Renal cortex interstitium (tissue), 11 donors: ENCODE measurements at regions not wholly inside any gene's neighbourhood (a gene's known extent, or its start where the extent isn't known, plus 50 kb on each side); places are given as distances from the start of the nearest gene placed in this dataset.

Experiments used
- DNase-seq, 11 donors: peaks; one replicate each; pipeline ENCODE4 v3.0.0-alpha.2; 2013; ENCODE audit warnings: low read depth in 9 of 11, low spot score in 4 of 11; ENCODE audit errors: extremely low read depth in 1 of 11

DNA sequence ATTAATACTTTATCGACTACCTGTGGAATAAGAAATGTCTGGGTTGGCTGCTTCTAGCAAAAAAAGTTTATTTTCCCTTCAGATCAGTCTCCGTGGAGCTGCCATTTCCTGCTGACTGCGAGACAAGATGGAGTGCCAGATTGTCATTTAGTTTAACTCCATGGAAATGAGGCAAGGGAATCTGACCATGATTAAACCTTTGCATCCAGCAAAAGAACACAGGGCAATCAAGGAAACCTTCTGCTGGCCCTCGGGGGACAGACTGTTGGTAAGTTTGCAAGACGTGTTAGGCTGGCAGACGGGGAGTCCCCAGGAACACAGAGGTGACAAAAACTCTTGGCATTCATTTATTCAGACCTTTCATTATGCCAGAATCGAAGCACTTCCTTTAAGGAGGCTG is 52.2 kb upstream of the SPACA1 start:
- DNase-seq, result no peak

DNA sequence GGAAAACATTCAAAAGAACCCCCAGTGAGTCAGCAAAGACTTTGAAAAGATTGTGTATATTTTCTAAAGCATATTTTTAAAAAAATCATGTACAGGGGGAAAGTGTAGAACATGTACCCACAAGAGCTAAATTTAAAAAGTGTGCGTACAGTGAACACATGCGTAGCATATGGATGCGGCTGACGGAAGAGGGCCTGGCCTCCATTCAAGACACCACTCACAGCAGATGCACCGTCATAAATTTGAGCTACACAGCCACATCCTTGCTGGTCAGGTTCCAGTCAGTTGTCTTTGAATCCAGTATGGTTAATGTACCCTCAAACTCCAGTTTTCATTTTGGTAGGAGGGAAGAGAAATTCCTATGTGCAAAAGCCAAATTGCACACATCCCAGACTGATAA is 54.3 kb upstream of the SPACA1 start:
- DNase-seq, result no peak

DNA sequence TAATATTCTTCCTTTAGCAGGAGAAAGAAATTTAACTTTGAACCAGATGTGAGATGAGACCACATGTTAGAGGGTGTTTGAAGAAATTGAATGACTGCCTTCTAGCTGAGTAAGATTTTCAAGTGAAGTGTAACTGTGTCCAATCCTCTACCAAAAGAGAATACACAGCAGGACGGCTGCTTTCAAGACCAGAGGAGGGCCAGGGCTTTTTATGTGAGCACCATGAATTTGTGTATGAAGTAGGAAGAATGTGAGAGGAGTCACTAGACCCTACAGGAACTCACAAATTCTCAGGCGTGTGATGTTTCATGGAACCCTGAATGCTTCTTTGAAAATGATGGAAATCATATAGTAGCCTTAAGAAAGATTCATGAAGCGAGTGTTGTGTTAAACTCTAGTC is 56.8 kb upstream of the SPACA1 start:
- DNase-seq, result no peak

DNA sequence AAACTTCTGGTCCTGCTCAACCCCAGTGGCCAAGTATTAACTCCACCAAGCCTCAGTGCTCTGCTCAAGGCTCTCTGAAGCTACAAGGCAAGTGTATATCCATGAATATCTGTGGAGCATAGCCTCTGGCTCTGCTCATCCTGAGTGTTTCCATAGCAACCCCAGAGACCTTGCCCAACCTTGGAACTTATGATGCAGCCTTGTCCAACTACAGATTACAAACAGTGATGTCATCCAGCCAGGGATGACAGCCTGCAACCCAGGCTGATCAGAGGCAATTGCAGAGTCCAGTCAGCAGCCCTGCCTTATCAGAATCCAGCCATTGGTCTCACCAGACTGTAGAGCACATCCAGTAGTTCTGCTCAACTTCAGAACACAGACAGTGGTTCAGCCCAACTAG is 65.5 kb upstream of the SPACA1 start:
- DNase-seq, result no peak

DNA sequence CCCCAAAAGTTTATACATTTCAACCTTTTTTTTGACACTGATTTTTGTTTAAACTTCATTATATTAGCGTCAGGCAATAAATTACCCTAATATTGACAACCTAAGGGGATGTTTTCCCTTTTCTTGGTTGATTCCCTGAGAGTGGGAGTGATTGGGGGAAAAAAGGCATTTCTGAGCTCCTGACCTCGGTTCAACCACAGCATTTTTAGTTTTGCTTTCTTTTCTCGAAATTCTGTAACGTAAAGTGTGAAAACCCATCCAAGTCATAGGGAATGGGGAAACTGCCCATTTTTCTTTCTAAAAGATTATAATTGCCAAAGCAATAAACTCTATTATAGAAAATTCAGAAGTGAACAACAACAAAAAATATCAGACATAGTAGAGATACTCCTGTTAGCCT is 67.9 kb upstream of the SPACA1 start:
- no peak for DNase-seq

DNA sequence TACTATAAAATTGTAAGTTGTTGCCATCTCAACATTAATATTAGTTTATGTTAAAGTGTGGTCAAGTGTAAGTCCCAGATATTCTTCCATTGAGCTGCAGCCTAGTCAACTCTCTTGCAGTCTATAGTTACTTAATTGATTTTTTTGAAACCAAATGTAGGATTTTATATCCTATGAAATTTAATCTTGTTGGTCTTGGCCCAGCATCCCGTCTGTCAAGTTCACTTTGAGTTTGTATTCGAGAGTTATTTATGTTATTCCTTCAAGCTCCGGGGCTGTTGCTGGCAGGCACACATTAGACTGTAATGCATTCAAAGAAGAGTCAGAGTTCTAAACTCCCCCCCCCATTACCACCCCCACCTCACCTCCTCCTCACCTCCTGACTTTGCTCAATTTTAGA is 71.0 kb upstream of the SPACA1 start:
- DNase-seq, result no peak

DNA sequence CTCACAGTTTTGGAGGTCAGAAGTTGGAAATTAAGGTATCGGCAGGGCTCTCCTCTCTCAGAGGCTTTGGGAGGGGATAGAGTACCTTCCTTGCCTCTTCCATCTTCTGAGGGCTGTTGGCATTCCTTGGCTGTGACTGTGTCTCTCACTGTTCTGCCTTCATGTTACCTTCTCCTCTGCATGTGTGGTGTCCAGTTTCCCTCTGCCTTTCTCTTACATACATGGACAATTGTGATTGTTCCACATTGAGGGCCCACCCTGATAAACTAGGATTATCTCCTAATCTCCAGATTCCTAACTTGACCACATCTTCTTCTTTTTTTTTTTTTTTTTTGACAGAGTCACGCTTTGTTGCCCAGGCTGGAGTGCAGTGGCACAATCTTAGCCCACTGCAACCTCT is 72.1 kb upstream of the SPACA1 start:
- no peak for DNase-seq

DNA sequence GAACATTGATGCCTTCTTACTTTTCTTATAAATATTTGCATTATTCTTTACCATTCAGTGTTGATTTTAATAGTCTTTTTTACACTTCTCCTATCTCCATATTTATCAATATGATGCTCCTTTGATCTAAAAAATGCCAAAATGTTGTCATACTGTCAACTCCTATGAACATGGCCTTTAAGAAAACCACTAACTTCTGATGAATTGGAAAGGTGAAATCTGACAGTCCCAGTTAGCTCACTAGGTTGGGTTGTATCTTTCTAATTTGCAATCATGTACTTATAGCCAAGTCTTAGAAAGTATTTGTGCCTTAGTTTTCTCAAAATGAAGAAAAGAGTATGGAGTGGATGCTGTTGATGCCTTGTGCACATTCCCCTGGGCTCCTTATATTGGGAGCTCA is 75.4 kb upstream of the SPACA1 start:
- no peak for DNase-seq

DNA sequence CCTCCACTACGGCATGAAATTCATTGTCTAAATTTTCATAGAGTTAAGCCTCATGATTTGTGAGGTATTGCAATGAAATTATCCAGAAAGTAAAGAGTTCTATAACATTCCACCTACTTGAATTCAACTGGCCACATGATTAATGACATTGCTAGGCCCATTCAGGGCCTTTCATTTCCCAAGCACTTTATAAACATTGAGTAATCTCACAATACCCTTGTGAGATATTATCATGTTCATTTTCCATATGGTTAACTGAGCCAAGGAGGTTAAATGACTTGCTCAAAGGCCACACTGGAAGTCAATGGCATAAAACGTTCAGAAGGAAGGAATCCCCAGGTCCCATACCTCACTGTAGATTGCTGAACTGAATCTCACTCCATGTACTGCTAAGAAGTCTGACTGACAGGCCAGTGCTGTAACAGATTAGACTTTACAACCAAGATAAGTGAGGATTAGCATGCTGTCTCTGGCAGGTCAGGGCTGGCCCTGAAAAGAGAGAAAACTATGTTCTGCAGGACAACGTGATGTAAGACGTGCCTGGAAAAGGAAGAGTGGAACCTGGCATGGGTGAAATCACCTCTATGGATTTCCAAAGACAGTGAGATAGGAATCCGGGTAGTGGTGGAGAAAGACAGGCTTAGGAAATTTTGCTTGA is 75.9 kb upstream of the SPACA1 start:
- DNase-seq, result no peak

DNA sequence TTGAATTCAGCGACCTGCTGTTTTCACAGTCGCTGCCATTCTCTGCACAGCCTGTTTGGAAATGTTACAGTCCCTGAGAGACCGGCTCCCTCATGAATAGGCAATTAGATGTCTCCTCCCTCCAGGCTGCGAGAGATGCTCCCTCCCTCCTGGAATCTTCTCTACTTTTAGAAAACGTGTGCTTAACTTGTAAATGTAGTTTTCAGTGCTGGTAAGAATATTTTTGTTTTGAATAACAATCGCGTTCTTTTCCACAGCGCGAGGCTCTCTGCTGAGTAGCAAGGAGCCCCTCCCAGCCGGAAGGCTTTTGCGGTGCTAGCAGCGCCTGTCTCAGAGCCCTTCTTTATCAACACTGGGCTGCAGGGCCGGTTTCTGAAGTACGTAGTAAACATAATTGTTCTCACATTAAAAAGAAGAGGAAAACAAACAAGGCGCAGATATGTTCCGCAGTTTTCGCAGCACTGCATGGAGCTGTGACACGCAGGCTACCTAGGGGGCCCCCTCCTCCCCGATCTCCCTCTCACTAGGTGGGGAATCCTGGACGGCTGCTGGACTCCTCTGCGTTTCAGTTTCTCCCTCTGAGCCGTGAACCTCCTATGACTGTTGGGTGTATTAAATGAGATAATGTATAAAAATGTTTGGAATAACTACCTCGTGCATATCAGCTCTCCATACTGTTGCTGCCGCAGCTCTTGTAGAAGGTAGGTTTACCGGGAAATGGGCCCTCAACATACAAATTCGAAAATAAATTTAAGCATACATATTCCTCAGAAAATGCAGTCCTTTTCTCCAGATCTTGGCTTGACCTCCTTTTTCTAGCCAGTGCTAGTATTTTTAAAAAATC is 79.0 kb upstream of the SPACA1 start:
- peak in 2 of 11 donors; percentile 7 to 9 for DNase-seq

DNA sequence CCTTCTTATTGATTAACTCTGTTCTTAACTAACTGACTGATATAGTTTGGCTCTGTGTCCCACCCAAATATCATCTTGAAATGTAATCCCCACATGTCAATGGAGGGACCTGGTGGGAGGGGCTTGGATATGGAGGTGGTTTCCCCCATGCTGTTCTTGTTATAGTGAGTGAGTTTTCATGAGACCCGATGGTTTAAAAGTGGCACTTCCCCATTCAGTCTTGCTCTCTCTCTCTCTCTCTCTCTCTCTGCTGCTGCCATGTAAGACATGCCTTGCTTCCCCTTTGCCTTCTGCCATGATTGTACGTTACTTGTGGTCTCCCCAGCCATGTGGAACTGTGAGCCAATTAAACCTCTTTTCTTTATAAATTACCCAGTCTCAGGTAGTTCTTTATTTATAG is 81.8 kb upstream of the SPACA1 start:
- DNase-seq, result no peak

DNA sequence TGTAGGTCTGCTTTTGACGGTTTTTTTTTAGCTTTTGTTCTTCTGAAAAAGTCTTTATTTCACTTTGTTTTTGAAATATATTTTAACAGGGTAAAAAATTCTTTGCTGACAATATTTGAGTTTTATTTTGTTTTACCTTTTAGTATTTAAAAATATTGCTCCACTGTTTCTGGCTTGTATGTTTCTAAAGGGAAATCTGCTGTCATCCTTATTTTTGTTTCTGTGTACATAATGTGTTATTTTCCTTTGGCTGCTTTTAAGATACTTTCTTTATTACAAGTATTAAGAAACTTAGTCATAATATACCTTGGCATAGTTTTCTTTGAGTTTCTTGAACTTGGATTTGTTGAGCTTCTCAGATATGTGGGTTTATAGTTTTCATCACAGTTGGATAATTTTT is 88.6 kb upstream of the SPACA1 start:
- DNase-seq, result no peak

DNA sequence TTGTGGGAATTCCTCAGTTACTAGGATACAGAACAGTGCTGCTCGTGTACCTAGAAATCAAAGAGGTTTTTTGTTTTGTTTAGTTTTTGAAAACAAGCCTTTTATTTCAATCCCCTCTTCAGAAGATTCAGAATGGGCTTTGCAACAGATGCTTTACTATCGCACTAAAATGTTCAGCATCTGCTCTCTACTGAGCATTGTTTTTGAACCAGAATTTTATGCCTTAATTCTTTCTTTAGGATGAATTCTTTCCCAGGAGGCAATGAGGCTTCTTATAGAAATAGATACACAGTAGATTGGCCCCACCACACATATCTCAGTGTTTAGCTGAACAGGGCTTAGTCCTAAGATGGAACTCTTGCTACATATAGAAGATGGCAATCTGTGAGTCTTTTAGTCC is 95.9 kb upstream of the SPACA1 start:
- DNase-seq, result no peak

DNA sequence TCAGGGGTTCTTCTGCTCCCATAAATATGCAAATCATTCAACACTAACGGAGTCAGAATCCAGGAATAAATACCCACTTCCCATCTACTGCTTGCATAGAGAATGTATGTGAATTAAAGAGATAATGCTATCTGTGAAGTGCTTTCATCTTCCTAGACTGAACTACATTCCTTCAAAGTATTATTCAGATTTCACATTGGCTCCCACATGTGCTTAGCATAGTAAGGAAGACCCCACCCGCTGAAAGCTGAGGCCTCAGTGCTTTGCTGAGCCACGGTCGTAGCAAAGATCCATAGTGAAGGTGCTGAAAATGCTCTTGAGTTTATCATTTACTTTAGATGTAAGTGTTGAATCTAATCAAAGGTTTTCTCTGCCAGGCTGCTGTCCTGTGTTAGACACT is 97.0 kb upstream of the SPACA1 start:
- no peak for DNase-seq

DNA sequence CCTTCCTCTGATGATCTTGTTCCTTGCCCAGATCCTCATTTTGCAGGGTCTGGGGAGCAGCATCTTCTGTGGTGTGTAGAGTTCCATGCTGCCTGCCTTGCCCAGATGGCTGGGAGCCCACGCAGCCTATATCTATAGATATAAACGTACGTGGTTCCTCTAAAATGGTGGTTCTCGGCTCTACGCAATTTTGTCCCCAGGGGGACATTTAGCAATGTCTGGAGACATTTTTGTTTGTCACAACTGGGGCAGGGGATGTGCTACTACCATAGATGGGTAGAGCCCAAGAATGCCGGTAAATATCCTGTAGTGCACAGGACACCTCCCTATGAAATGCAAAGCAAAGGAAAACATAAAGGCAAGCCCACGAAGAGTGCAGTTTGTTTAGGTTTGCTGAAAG is 98.4 kb upstream of the SPACA1 start:
- no peak for DNase-seq

DNA sequence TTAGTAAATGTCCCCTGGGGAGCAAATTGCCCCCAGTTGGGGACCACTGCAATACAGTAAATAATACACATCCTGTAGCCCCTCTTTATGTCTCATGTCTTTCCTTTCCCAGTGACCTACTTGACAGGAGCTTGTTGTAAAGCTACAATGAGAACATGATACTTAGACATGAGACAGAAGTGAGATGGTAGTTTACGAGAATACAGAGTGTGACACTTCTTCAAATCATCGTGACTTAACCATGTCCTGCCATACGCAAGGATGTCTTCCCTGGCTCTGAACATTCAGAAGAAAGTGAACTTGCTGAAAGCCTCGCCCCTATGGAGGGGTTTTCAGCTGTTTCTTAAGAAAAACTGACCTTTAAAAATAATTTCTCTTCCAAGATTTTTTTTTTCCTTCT is 101.0 kb upstream of the SPACA1 start:
- DNase-seq, result no peak

DNA sequence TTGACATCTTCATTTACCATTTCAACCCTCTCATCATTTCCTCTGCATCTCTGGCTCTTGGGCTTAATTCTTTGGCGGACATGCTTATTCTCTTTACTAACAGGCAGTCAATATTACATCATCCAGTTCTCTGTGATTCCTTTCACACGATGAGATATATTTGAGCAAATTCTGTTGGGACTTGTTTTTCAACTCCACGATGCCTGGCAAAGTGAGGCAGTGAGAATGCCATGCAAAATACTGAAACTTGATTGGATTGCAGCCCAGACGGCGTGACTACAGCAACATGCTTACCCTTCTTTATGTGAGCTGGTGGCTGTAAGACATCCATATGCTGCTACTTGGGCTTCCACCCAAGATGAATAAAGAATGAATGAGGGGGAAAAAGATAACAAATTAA is 101.7 kb upstream of the SPACA1 start:
- DNase-seq, result no peak

DNA sequence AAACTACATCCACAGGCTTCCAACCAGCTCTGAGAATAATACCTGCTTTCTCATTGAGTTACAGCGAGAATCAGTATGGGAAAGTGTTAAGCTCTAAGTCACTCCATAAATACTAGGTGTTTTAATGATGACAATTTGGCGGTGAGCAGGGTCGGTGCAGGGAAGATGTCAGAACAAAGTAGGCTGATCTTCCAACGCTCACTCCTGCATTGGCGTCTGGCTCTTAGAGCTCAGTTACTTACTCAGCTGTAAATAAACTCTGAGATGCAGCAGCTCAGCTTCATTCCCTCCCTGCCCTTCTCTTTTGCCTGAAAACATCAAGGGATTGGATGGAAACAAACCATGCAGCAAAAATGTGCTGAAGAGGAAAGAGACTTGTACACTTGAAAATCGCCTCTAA is 102.5 kb upstream of the SPACA1 start:
- DNase-seq, result no peak

DNA sequence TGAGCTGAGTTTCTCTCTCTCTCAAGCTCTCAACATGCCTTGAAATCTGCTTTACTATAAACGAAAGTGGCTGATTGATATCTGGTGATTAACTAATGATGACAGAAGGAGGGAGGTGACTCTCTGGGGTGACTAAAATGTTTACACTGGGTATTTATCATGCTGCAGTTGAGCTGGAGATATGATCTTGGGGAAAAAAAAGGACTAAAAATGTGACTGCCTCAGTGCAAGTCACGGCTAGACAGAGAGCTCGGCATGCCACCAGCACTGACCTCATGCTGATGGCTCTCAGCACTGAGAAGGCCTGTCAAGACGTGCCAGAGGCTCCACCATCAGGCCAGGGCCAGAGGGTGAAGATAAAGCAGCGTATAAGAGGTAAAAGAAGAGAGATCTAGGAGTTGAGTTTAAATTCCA is 103.1 kb upstream of the SPACA1 start:
- peak in 2 of 11 donors; percentile 32 to 40 for DNase-seq

DNA sequence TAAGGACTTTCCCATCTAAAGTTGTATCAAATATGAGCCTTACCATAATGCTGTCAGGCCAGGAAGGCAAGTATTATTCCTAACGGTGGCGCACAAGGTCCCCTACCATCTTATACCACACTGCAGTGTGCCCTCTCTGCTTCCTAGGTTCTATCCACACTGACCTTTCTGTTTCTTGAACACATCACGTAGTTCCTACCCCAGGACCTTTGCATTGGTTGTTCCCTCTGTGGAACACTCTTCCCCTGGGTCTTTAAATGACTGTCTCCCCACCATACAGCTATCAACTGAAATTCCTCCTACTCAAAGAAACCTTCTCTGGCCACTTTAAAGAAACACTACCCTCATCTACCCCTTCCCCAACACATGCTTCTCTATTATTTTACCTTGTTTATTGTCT is 104.5 kb upstream of the SPACA1 start:
- no peak for DNase-seq
